Activated naive CD8-positive, alpha-beta T cell treated with anti-CD3 and anti-CD28 coated beads, Interleukin-2, amount 10 ng/mL, durations not matched to agents 7 days and 5 days (primary cell): ENCODE measurements at regions not wholly inside any gene's neighbourhood (a gene's known extent, or its start where the extent isn't known, plus 50 kb on each side); places are given as distances from the start of the nearest gene placed in this dataset.

Source experiments
- ATAC-seq: fragments of 150-1000 bp; cut with Tn5 transposase; one replicate; pipeline ENCODE4 v1.10.0; 2021; ENCODE audit warnings: low read depth, moderate library complexity
- POLR2A ChIA-PET: fragments of 350-600 bp; sonication (Branson Sonifier 250); formaldehyde crosslinking; loops from one replicate; lab custom pipeline; 2021; ENCODE audit warnings: antibody characterized with exemption; lab: Charles Lee
- DNase-seq: peaks from one replicate; pipeline ENCODE4 v3.0.0; 2021
- H3K27ac Mint-ChIP-seq: one replicate; pipeline ENCODE4 v1.8.0; 2022; ENCODE audit warnings: mild to moderate bottlenecking, mixed read lengths
- H3K27me3 Mint-ChIP-seq: one replicate; pipeline ENCODE4 v1.8.0; 2022; ENCODE audit warnings: mild to moderate bottlenecking, moderate library complexity, mixed read lengths
- H3K36me3 Mint-ChIP-seq: one replicate; pipeline ENCODE4 v1.8.0; 2021; ENCODE audit warnings: mild to moderate bottlenecking, mixed read lengths
- H3K4me1 Mint-ChIP-seq: one replicate; pipeline ENCODE4 v1.8.0; 2021; ENCODE audit warnings: mixed read lengths
- H3K4me3 Mint-ChIP-seq: one replicate; pipeline ENCODE4 v1.8.0; 2022; ENCODE audit warnings: mild to moderate bottlenecking, moderate library complexity, mixed read lengths
- H3K9me3 Mint-ChIP-seq: one replicate; pipeline ENCODE4 v1.8.0; 2021; ENCODE audit warnings: mixed read lengths

DNA sequence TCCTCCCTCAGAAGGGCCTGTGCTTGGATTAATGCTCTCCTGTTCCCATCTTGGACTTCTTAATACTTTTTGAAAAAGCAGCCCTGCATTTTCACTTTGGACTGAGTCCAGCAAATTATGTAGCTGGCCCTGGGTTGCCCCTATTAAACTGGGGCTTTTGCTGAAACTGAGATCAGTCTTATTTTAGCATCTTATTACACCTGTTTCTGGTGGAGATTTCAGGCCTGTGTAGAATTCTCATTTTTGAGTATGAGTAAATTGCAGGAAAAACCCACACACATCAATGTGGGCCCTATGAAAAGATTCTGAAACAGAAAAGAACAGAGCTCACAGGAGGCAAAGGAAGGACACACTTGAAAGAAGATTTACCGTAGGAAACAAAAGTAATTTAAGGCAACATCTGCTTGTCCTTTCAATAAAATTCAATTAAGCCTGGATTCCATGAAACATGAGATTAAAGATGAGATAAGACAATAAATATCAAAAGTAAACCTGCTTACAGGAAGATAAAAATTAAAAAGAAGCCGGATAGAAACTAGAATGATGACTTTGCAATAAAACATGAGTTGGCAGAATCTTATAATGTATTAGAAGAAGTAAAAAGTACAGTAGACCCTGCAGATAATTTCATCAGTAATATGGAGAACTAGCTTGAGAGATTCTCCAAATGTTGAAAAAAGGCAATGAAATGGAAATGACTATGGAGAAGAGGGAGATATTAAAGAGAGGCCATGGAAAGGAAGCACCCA is 90.7 kb upstream of the GCFC2 start:
- Mint-ChIP-seq H3K4me3 (no peak overlapping the region), H3K36me3 (no peaks in the 10 kb centered on the region), H3K9me3 (no peaks in the 10 kb centered on the region), H3K27ac (no peak overlapping the region), H3K27me3 (no peaks in the 10 kb centered on the region), H3K4me1 (no peaks in the 10 kb centered on the region)
- no peak for DNase-seq
- no peak for ATAC-seq
- POLR2A ChIA-PET, result no interaction called here

DNA sequence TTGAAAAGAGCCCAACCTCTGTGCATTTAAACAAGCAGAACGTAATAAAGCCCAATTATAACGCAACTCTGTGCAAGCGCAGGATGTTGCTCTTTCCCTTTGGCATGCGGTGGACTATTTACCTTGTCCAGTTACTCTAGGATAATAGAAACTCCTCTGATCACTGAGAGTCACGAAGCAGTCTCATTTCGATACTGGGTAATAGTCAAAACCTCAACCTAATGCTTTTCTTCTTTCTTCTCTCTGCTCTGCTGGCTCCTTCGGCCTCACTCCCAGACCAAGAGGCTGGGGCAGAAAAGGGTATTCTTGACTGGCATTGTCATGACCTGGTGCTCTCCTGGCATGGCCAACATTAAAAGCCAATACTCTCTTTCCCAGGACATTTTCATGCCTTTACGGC is 89.7 kb upstream of the GCFC2 start:
- no peaks in the 10 kb centered on the region for H3K4me1 Mint-ChIP-seq

DNA sequence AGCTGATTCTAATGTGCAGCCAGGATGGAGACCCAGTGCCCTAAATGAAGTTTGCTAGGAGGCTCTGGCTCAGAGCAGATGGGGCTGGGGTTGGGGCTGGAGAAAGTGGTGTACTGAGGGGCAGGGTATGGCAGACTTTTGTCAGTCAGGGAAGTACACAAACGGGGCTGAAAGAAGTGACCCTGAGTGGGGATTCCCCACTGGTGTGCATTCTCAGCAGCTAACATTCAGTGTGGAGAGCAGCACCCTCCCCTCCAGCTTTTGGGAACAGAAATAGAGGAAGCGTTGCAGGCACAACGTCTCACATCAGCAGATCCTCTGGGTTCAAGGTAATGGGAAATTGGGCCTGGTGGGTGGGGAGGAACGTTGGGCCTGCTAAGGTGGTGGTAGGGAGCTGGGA is 89.1 kb upstream of the GCFC2 start:
- no peak overlapping the region for H3K27ac Mint-ChIP-seq
- no peak overlapping the region for H3K4me3 Mint-ChIP-seq
- no peaks in the 10 kb centered on the region for H3K36me3 Mint-ChIP-seq
- no peaks in the 10 kb centered on the region for H3K9me3 Mint-ChIP-seq
- no peak for DNase-seq
- POLR2A ChIA-PET, result no interaction called here
- H3K4me1 Mint-ChIP-seq, result no peaks in the 10 kb centered on the region
- H3K27me3 Mint-ChIP-seq, result no peaks in the 10 kb centered on the region
- no peak for ATAC-seq

More for the DNA sequence above, 89.7 kb upstream of the GCFC2 start:
- POLR2A ChIA-PET, result no interaction called here
- Mint-ChIP-seq H3K27me3 (no peaks in the 10 kb centered on the region), H3K36me3 (no peaks in the 10 kb centered on the region), H3K9me3 (no peaks in the 10 kb centered on the region), H3K27ac (no peak overlapping the region), H3K4me3 (no peak overlapping the region)
- ATAC-seq, result no peak
- DNase-seq, result no peak

DNA sequence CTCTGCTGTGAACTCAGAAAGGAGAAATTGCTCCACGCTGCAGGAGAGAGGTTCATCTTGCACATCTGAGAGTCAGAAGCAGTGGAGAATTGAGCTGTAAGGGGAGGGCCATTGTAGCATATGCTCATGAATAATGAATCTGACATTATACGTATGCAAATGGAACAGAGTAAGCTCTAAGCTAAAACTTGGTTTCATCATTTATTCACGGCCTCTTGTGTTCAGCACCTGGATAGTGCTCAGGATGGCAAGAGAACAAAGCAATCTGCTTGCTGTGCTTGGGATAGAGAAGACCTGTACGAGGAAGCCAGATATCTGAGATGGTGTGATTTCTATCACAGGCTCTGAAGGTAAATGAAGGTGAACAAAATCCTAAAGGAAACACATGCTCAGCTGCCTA is 87.9 kb upstream of the GCFC2 start:
- H3K4me1 Mint-ChIP-seq, result no peaks in the 10 kb centered on the region
- DNase-seq (no peak), ATAC-seq (no peak)
- no peaks in the 10 kb centered on the region for H3K27me3 Mint-ChIP-seq
- H3K4me3 Mint-ChIP-seq, result no peak overlapping the region
- no peaks in the 10 kb centered on the region for H3K36me3 Mint-ChIP-seq
- POLR2A ChIA-PET, result no interaction called here
- no peak overlapping the region for H3K27ac Mint-ChIP-seq
- H3K9me3 Mint-ChIP-seq, result no peaks in the 10 kb centered on the region

DNA sequence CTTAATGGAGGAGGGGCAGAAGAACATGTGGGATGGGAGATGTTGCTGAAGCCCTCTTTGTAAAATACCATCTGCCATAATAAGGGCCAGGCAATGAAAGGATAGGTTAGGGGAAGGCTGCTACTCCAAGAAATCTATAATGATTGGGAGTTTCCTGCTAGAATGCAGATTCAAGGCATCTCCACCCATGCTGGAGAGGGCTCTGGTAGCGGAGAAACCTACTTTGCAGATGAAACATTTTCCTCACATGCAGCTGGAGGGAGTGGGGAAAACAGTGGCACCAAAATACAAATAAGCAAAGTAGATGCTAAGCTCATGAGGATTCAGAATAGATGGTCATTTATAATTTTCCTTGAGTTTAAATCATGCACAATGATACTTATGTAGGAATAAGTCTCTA is 82.3 kb upstream of the GCFC2 start:
- Mint-ChIP-seq H3K27ac (no peak overlapping the region), H3K27me3 (no peaks in the 10 kb centered on the region), H3K9me3 (no peaks in the 10 kb centered on the region), H3K36me3 (no peaks in the 10 kb centered on the region), H3K4me1 (no peaks in the 10 kb centered on the region), H3K4me3 (no peak overlapping the region)
- POLR2A ChIA-PET, result no interaction called here
- DNase-seq (no peak), ATAC-seq (no peak)

DNA sequence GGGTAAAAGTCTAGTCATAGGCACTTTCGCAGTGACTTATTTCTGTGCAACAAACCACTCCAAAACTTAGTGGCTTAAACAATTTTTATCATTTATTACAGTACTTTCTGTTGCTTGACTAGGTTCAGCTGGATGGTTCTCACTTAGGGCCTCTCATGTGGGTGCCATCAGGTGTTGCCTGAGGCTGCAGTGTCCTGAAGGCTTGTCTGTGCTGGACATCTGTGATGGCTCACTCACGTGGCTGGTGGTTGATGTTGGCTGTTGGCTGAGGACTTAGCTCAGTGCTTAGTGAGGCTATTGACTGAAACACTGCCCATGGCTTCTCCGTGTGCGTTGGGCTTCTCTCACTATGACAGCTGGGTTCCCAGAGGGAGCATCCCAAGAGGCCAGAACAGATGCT is 81.4 kb upstream of the GCFC2 start:
- no peak overlapping the region for H3K4me3 Mint-ChIP-seq
- no peak overlapping the region for H3K27ac Mint-ChIP-seq
- no peak for ATAC-seq
- no peaks in the 10 kb centered on the region for H3K9me3 Mint-ChIP-seq
- POLR2A ChIA-PET, result no interaction called here
- H3K36me3 Mint-ChIP-seq, result no peaks in the 10 kb centered on the region
- no peak for DNase-seq
- no peaks in the 10 kb centered on the region for H3K27me3 Mint-ChIP-seq
- H3K4me1 Mint-ChIP-seq, result no peaks in the 10 kb centered on the region

DNA sequence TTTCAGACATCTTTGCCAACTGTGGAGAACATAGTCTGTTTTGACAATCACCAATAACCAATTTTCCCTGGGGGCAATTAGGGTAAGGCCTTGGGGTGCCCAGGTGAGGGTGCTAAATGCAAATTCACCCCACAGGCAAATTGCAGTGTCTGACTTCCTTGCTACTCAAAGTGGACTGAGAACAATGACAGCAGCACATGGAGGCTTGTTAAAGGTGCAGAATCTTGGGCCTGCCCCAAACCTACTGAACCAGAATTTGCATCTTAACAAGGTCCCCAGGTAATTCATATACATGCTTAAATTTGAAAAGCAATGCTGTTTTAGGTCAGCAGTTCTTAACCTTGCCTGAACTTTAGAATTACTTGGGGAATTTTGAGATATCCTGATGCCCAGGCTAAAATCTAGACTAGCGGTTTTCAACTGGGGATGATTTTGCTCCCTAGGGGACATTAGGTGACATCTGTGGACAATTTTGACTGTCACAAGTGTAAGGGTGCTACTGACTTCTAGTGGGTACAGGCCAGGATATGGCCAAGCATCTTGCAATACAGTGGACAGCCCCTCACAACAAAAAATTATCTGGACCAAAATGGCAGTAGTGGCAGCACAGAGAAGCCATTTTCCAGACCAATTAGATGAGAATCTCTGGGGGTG is 80.2 kb upstream of the GCFC2 start:
- ATAC-seq (no peak), DNase-seq (no peak)
- POLR2A ChIA-PET, result no interaction called here
- Mint-ChIP-seq H3K27me3 (no peaks in the 10 kb centered on the region), H3K4me3 (no peak overlapping the region), H3K4me1 (no peaks in the 10 kb centered on the region), H3K9me3 (no peaks in the 10 kb centered on the region), H3K36me3 (no peaks in the 10 kb centered on the region), H3K27ac (no peak overlapping the region)

DNA sequence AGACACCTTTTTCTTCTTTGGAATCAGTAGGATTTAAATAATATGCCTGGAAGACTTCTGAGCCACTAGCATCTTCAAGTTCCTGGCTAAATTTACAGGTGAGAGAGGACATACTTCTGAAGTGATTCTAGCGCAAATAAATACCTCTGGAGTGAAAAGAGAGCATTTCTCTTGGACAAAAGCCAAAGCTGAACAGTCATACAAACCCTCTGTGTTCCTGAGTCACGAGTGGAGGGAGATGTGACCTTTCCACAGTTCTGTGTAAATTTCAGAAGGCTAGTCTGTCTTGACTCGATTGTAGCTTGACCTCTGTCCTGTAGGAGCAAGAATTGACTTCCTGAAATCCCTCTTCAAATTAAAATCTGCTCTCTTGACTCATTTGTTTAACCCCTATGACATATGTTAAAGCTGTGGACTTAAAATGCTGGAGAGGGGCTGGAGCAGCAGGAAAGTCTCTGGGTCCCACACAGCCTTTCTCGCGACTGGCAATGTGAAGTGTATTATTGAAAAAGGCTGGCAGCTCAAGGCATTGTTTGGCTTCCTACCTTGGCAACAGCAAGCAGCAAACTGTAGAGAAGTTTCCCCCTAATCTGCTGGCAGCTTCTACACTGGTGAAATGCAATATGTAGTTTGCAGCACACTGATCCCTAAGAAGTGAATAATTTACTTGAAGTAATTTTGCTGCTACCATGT is 79.6 kb upstream of the GCFC2 start:
- no peaks in the 10 kb centered on the region for H3K4me1 Mint-ChIP-seq
- POLR2A ChIA-PET, result no interaction called here
- H3K27ac Mint-ChIP-seq, result no peak overlapping the region
- no peak overlapping the region for H3K4me3 Mint-ChIP-seq
- H3K9me3 Mint-ChIP-seq, result no peaks in the 10 kb centered on the region
- no peak for ATAC-seq
- DNase-seq, result no peak
- no peaks in the 10 kb centered on the region for H3K27me3 Mint-ChIP-seq
- H3K36me3 Mint-ChIP-seq, result no peaks in the 10 kb centered on the region

DNA sequence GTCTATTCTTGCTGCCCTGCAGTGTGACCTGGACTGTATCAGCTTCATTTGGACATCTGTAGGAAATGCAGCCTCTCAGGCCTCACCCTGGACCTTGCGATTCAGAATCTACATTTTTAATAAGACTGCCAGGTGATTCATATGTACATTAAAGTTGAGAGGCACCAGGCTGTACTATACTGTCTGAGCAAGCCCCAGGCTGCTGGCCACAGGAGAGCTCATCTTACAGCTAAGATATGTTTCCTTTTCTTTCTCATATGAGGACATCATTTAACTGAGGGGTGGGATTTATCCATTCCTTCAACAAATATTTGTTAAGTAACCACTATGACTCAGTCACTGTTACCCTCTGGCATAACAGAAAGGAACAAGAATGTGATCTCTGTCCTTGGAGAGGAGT is 78.2 kb upstream of the GCFC2 start:
- no peaks in the 10 kb centered on the region for H3K27me3 Mint-ChIP-seq
- H3K4me1 Mint-ChIP-seq, result no peaks in the 10 kb centered on the region
- DNase-seq (no peak), ATAC-seq (no peak)
- POLR2A ChIA-PET, result no interaction called here
- no peak overlapping the region for H3K4me3 Mint-ChIP-seq
- H3K36me3 Mint-ChIP-seq, result no peaks in the 10 kb centered on the region
- H3K27ac Mint-ChIP-seq, result no peak overlapping the region
- H3K9me3 Mint-ChIP-seq, result no peaks in the 10 kb centered on the region

DNA sequence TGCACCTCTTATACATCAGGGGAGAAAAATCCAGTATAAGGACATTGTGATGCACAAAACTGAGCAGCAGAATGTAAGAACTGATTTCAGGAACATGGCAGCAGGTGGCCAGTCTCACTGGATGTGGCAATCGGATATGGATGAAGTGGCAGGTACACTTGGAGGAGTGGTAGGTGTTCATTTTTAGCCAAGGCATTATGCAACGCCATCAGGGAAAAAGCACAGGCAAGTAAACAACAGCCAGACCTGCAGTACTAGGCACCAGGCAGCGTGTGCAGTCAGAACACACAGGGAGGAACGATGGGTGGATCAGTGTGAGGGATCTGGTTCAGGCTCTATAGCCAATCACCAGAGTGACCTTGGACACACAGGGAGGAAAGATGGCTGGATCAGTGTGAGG is 77.4 kb upstream of the GCFC2 start:
- H3K9me3 Mint-ChIP-seq, result no peaks in the 10 kb centered on the region
- no peak overlapping the region for H3K4me3 Mint-ChIP-seq
- no peaks in the 10 kb centered on the region for H3K27me3 Mint-ChIP-seq
- H3K36me3 Mint-ChIP-seq, result no peaks in the 10 kb centered on the region
- POLR2A ChIA-PET, result no interaction called here
- H3K4me1 Mint-ChIP-seq, result no peaks in the 10 kb centered on the region
- DNase-seq (no peak), ATAC-seq (no peak)
- no peak overlapping the region for H3K27ac Mint-ChIP-seq

DNA sequence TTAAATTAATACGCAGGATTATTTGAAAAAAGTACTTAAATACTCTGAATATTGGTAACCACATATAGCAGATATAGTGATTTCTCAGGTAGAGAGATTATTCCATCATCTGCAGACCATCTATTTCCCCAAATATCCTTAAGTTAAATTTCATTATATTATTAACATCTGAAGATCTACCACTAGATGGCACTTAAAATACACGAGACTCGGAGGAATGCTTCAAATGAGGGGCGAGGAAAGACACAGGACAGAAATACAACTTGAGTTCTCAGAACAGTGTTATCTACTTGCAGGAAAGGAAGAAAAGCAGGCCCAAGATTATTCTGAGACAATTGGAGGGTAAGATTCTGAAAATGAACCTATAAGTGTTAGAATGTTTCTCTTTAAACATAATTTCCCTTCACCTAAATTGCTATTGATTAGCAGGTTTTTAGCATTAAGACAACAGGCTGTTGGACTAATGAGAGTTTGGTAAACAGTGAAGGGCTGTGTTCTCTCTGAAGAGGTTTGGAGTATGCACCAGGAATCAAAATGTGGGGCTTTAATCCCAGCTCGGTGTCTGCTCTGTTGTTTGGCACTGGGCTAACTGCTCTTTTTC is 76.9 kb upstream of the GCFC2 start:
- POLR2A ChIA-PET, result no interaction called here
- Mint-ChIP-seq H3K9me3 (no peaks in the 10 kb centered on the region), H3K27ac (no peak overlapping the region), H3K27me3 (no peaks in the 10 kb centered on the region), H3K4me1 (no peaks in the 10 kb centered on the region), H3K4me3 (no peak overlapping the region), H3K36me3 (no peaks in the 10 kb centered on the region)
- ATAC-seq, result no peak
- DNase-seq, result no peak

DNA sequence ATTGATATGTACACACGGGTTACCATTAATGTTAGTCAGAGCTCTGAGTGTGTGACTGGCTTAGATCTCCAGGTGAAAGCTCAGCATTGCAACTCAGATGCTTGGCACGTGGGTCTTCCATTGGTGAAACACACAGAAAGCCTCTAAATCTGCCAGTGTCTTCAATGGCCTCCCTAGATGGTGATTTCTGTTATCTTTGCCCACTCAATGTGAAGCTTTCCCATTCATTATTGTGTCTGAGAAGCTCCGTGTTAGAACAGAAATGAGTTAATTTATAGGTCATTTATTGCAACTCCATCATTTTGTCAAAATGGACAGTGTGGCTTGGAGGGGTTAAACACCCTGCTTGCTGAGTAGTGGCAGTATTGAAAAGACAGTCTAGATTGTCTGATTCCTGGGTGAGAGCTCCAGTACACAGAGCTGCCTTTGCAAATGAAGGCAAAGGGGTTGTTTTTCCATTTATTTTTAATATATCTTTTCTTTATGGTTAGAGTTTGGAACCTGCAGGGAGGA is 64.7 kb upstream of the GCFC2 start:
- POLR2A ChIA-PET, result no interaction called here
- Mint-ChIP-seq H3K4me1 (peaks cover 2% of the 10 kb centered on the region), H3K9me3 (no peaks in the 10 kb centered on the region), H3K27ac (no peak overlapping the region), H3K4me3 (no peak overlapping the region), H3K27me3 (peaks cover 15% of the 10 kb centered on the region), H3K36me3 (no peaks in the 10 kb centered on the region)
- ATAC-seq, result no peak
- no peak for DNase-seq

DNA sequence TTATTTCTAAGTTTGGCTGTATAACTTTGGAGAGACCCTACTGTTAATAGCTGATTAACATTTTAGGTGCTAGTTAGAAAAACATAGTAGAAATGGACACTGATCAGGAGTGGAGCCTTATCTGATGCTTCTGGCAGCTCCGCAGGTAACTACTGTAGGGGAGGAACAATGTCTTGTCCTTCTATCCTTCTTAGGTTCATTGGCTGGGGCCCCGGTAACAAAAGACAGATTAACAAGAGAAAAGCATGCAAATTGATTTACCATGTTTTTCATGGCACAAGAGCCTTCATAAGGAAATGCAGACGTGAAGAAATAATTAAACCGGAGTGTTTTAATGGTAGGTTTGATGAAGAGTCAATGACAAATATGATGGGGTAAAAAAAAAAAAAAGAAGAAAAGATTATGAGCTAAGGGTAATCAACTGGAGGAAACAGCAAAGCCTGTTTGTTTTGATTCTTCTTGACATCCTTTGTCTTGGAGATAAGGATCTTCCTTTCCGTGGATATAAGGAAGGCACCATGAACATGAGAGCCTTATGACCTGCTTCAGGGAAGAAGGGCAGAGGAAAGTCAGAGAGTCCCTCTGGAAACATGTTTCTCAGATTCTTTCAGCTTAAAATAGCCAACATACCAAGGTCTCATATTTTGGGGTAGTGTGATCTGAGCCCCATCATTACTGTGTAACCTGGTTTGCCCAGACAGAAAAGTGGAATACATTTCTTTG is 62.4 kb upstream of the GCFC2 start:
- Mint-ChIP-seq H3K4me1 (peaks cover 2% of the 10 kb centered on the region), H3K27me3 (peaks cover 12% of the 10 kb centered on the region)
- no peak for ATAC-seq

More for the DNA sequence above, 62.4 kb upstream of the GCFC2 start:
- POLR2A ChIA-PET, result no interaction called here
- Mint-ChIP-seq H3K4me3 (no peak overlapping the region), H3K9me3 (no peaks in the 10 kb centered on the region), H3K27ac (no peak overlapping the region), H3K36me3 (no peaks in the 10 kb centered on the region)
- DNase-seq, result no peak
